NB4 (cell line): ENCODE measurements at regions not wholly inside any gene's neighbourhood (a gene's known extent, or its start where the extent isn't known, plus 50 kb on each side); places are given as distances from the start of the nearest gene placed in this dataset.

Experiments
- CTCF ChIP-seq: IDR thresholded peaks from one replicate; pipeline ENCODE4 v1.5.1; 2012; ENCODE audit warnings: low read depth, low read length
- MAX ChIP-seq: IDR thresholded peaks from 2 replicates; pipeline ENCODE4 v1.6.1; 2011; ENCODE audit warnings: low read depth, low read length
- POLR2A ChIP-seq: IDR thresholded peaks from 2 replicates; pipeline ENCODE4 v1.6.1; 2011; ENCODE audit warnings: mild to moderate bottlenecking; ENCODE audit not compliant: insufficient read length; ENCODE audit errors: extremely low read depth

- TF ChIP-seq MAX = no peak
- no peak for TF ChIP-seq CTCF
- TF ChIP-seq POLR2A = no peak
These were observed 154.7 kb upstream of the TSC22D1 start for GRCh38 chr13:44730851-44731250.
